ENCODE measurements at regions not wholly inside any gene's neighbourhood (a gene's known extent, or its start where the extent isn't known, plus 50 kb on each side); places are given as distances from the start of the nearest gene placed in this dataset.

GRCh38 chr14:65999865-66000264 is 486.3 kb upstream of the CCDC196 start:
- TF ChIP-seq, protein P1, sequence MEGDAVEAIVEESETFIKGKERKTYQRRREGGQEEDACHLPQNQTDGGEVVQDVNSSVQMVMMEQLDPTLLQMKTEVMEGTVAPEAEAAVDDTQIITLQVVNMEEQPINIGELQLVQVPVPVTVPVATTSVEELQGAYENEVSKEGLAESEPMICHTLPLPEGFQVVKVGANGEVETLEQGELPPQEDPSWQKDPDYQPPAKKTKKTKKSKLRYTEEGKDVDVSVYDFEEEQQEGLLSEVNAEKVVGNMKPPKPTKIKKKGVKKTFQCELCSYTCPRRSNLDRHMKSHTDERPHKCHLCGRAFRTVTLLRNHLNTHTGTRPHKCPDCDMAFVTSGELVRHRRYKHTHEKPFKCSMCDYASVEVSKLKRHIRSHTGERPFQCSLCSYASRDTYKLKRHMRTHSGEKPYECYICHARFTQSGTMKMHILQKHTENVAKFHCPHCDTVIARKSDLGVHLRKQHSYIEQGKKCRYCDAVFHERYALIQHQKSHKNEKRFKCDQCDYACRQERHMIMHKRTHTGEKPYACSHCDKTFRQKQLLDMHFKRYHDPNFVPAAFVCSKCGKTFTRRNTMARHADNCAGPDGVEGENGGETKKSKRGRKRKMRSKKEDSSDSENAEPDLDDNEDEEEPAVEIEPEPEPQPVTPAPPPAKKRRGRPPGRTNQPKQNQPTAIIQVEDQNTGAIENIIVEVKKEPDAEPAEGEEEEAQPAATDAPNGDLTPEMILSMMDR (IDR thresholded peaks at IDR 0.05) = no peak
- TF ChIP-seq POLR2A (IDR thresholded peaks at IDR 0.05) = no peak

All from thyroid gland (tissue), 4 donors.